GM12873 (cell line): ENCODE measurements at regions not wholly inside any gene's neighbourhood (a gene's known extent, or its start where the extent isn't known, plus 50 kb on each side); places are given as distances from the start of the nearest gene placed in this dataset.

Experiments used
- CTCF ChIP-seq: IDR thresholded peaks from 2 replicates; pipeline ENCODE4 v1.5.1; 2012; ENCODE audit warnings: low read depth, mild to moderate bottlenecking, moderate library complexity, low read length, control low read depth; ENCODE audit not compliant: insufficient read depth; ENCODE audit errors: missing control alignments

GRCh38 chr11:27217948-27218420, 145.0 kb downstream of the CCDC34 start:
- no peak for TF ChIP-seq CTCF

- no peak for TF ChIP-seq CTCF
Measured at GRCh38 chr11:27217496-27217895, 145.5 kb downstream of the CCDC34 start.

- TF ChIP-seq CTCF = no peak
Measured at GRCh38 chr11:27216270-27217149, 146.5 kb downstream of the CCDC34 start.

GRCh38 chr11:27215471-27216269, 147.3 kb downstream of the CCDC34 start:
- no peak for TF ChIP-seq CTCF

- no peak for TF ChIP-seq CTCF
Measured at GRCh38 chr11:27214713-27215112, 148.3 kb downstream of the CCDC34 start.

GRCh38 chr11:27213232-27213660, 149.8 kb downstream of the CCDC34 start:
- TF ChIP-seq CTCF = no peak

- TF ChIP-seq CTCF = no peak
Measured at GRCh38 chr11:27212248-27212780, 150.7 kb downstream of the CCDC34 start.
